ENCODE measurements at regions not wholly inside any gene's neighbourhood (a gene's known extent, or its start where the extent isn't known, plus 50 kb on each side); places are given as distances from the start of the nearest gene placed in this dataset.
"Not testable (repeated sequence)": the region's sequence is repeated elsewhere in the genome, so short reads cannot be mapped to it uniquely, and the experiment has no call there.

DNA sequence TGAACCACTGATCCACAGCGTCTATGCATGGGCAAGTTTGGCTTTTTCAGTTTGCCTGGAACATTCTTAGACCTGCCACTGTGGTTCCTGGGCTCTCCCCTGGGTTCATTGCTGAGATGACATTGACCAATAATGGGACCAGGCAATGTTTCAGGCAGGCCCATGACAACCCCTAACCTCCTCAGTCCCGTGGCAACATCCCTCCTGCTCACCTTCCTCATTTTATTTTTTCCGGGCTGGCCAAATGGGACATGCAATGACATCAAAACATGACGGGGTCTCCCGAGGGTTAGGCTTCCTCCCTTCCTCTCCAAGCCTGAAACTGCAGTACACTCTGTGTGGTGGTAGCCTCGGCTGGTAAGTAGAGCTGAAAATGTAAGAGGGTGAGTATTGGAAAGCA, 234.0 kb upstream of the RREB1 start:
- no peak for DNase-seq

DNA sequence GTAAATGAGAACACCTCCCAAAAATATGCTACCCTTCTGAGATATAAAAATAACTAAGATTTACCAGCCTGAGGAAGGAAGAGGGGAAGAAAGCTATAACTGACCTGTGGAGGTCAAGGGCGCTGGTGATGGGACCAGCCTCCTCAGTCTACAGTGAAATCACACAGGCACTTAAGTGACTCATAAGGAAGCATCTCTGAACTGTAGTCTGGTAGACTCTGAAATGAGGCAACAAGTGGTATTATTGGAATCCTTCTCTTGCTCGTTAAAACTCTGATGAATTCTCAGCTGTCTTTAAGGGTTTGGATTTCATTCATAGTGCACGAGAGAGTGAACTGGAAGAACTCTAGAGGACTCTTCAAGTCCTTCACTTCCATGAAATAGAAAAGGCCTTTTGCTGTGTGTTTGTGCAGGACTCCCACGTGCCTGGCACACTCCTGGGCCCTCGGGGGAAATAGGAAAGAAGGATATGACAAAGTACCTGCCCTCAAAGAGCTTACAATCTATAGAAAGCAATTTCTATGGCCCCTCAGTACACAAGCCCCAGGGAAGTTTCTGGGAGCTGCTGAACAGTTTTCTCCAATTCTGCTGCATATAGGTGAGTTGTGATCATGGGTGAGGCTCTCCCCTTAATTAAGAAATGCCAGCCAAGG, 231.8 kb upstream of the RREB1 start:
- DNase-seq: no peak

DNA sequence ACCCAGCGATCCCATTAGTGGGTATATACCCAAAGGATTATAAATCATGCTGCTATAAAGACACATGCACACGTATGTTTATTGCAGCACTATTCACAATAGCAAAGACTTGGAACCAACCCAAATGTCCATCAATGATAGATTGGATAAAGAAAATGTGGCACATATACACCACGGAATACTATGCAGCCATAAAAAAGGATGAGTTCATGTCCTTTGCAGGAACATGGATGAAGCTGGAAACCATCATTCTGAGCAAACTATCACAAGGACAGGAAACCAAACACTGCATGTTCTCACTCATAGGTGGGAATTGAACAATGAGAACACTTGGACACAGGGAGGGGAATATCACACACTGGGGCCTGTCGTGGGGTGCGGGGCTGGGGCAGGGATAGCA, 230.0 kb upstream of the RREB1 start:
- not testable (repeated sequence) for DNase-seq

- DNase-seq: no peak
Observed at GRCh38 chr6:6878887-6879585, 228.7 kb upstream of the RREB1 start.

- not testable (repeated sequence) for DNase-seq
Observed at GRCh38 chr6:6879586-6879974, 228.2 kb upstream of the RREB1 start.

GRCh38 chr6:6880745-6881437, 226.9 kb upstream of the RREB1 start:
- no peak for DNase-seq

- DNase-seq: no peak
Observed at GRCh38 chr6:6881438-6882225, 226.1 kb upstream of the RREB1 start.

- no peak for DNase-seq
Observed at GRCh38 chr6:6882592-6882991, 225.2 kb upstream of the RREB1 start.

DNA sequence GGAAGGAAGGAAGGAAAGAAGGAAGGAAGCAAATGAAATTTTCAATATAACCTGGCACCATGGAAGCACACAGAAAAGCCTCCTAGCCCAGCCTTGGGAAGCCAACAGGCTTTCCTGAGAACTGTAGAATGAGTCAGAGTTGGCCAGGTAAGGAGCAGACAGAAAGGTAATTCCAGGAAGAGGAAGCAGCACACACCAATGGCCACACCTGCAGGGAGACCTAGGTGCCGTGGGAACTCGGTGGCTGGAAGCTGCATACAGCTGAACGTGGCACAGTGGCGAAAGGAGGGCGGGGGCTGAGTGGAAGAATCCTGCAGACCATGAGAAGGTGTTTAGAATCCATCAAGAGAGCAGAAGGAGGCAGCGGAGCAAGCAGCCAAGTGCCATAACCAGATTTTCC, 224.8 kb upstream of the RREB1 start:
- no peak for DNase-seq

DNA sequence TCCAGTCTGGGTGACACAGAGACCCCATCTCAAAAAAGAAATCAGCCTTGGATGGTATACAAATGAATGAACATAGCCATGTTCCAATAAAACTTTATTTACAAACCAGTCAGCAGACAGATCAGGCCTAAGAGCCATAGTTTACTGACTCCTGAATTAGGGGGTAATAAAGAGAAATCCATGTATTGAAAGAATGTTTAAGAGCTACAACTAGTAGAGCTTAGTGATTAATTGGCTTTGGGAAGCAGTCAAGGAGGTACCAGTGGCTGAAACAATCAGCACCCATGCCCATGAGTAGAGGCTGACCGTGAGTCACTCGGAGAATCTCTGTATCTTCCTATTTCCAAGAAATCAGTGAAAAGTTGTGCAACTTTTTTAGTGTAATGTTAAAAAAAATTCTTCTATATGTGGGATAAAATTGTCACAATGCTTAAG, 223.6 kb upstream of the RREB1 start:
- no peak for DNase-seq

DNA sequence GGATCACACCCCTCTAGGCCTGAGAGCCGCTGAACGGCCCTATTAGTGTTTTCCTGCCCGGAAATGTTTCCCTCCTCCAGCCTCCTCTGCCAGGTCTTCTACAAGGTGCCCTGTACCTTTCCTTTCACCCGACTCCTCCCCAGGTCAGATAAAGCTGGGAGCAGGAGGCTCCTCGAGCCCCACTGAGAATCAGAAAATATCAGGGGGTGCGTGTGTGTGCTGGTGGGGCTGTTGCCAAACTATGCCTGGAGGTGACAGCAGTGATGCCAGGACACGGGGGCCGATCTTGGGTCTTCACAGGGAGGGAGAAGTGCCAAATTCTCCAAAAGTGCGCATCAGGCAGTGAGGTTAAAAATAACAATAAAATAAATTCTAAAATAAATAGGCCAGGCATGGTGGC, 222.8 kb upstream of the RREB1 start:
- no peak for DNase-seq

DNA sequence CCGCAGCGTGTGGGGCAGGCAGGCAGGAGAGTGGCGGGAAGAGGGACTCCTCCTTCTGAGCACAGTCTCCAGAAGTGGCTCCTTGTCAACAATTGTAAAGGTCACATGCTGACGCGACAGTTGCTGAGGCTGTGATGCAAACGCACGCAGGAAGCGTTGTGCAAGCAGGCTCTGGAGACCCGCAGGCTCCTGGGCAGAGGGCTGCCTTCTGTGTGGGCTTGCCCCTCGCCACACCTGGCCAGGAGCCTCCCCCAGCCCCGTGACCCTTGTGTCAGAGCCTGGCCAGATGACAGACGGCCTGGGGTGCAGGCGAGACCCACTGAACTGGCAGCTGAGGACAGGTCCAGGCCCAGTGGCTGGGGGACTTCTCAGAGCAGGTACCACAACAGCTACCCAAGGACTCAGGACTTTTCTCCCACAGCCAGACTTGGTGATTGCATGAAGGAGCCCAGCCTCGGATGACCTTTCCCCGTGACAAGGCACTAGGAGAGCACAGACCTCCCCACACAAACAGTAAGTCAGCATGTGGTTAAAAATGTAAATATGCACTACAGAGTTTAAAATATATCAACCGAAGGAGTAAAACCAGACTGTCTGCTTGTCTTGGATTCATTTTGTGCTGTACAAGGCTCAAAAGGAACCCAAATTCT, 222.1 kb upstream of the RREB1 start:
- DNase-seq: no peak

GRCh38 chr6:6886171-6886885, 221.4 kb upstream of the RREB1 start:
- DNase-seq: no peak

DNA sequence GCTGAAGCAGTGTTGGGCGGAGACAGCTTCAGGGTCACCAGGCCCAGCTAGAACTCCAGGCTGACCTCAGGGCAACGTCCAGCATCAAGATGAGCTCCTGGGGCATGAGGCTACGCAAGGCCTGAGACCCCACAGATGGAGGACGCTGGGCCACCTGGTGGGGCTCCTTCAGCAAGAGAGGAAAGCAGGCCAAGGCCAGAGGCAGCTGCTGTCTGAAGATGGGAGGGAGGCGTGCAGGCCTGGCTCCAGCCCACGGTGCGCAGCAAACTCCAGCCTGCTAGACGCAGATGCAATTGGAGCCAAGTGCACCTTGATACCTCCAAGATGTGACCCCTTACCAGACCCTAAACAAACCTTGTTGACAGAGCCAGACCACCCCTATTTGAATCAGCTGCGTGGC, 220.9 kb upstream of the RREB1 start:
- no peak for DNase-seq

DNA sequence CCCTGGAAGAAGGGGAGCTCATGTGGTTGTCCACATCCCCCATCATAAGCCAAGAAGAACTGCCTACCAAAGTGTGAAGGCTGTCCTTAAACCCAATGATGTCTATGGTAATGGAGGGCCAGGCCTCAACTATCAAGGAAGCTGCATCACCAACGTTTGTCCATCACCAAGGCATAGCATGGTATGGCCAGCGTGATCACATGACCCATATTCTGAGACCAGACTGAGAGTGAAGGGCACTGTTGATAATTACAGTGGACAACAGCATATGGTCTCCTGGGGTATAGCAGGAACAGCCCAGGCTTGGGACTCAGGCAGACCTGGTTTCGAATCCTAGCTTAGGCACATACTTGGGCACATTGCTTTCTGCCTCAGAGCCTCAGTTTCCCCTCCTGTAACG, 218.2 kb upstream of the RREB1 start:
- DNase-seq: no peak

- DNase-seq: no peak
Observed at GRCh38 chr6:6890400-6890858, 217.3 kb upstream of the RREB1 start.

- DNase-seq: no peak
Observed at GRCh38 chr6:6891125-6891721, 216.5 kb upstream of the RREB1 start.

DNA sequence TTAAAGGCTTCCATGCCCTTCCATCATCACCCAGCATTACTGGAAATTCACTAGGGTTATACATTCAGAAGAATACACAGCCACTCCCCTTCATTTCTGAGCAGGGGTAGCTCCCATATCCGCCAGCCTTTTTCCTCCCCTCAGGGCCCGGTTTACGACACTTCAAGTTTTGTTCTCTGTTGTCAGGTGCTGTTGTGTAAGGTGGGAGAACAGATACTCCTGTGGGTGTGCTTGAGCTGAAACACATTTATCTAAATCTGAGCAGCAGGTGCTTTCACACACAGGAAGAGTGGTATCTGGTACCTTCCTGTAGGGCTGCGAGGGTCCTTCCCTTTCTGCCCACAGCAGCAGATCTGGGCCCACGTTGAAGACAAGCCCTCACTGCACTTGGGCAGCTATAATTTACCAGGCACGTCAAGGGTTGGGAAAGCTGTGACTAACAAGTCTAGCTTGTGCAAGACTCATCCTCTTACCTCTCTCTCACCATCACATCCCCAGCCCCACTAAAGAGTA, 215.8 kb upstream of the RREB1 start:
- DNase-seq: peak in 1 of 2 experiments; percentile 23

DNA sequence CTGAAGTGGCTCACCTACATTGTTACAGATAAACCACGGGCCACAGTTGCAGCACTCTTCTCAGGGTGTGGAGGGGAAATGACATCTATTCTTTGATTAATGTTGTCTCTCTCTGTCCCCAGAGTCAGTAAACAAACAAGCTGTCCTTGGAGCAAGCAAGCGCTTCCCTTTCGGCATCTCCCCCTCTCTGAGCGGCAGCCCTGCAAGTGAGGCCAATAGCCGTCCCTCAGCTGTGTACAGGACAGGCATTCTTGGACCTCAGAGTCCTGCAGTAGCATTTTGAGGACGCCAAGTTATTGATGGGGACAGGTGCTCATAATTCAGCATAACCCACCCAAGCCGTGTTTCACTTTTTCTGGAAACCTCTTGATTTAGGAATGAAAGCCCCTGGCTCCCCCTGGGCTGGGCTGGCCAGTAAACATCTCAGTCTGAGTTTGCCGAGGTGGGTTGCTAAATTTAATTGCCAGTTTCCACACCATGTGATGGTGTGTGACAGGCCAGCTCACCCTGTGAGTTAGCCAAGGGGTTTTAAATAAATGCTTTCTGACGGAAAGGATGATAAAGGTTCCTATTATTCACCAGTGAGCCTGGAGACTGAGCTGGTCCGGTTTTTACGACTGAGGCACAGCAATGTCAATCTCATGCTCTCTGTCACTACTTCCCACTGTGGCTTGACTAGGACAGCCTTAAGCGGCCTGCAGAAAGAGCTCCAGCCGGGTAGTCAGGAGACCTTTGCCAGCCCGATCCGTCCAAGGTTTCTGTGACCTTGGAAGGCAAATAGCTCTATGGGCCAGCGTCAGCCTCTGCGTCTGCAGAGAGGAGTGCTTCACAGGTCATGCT, 214.8 kb upstream of the RREB1 start:
- no peak for DNase-seq

DNA sequence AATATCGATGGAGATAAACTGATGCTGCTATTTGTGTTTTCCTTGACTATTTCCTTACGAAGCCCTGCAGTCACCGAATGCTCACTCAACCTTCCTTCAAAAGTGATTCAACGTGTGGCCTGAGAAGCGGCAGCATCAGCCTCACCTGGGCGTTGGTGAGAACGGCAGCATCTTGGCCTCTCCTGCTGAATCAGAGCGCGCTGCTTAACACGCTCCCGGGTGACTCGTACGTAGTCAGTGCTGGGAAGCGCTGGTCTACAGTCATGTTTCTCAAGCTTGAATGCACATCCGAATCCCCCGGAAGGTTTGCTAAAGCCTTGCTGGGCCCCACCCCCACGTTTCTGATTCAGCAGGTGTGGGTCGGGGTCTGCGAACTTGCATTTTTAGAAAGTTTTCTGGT, 214.1 kb upstream of the RREB1 start:
- no peak for DNase-seq

All from activated T-cell treated with anti-CD3 and anti-CD28 coated beads, Interleukin-2, amount 50 U/mL, for 48 hours (primary cell).